OCI-LY3 (cell line): ENCODE measurements at regions not wholly inside any gene's neighbourhood (a gene's known extent, or its start where the extent isn't known, plus 50 kb on each side); places are given as distances from the start of the nearest gene placed in this dataset.

ENCODE experiments used
- H2AFZ ChIP-seq: fragments of 200-600, 300-600 bp; shearing (Covaris generic); 2 replicates; pipeline ENCODE4 v1.6.0; 2014; ENCODE audit warnings: antibody characterized with exemption, low read depth, low read length
- H3K27ac ChIP-seq: fragments of 200-600, 300-600 bp; sonication (generic); 2 replicates; pipeline ENCODE4 v1.5.1; 2014; ENCODE audit warnings: mild to moderate bottlenecking, low read length, moderate library complexity, mixed read lengths
- H3K27me3 ChIP-seq: fragments of 200-600, 300-600 bp; sonication (generic); 2 replicates; pipeline ENCODE4 v1.6.1; 2014; ENCODE audit warnings: low read depth, low read length, mixed read lengths
- H3K36me3 ChIP-seq: fragments of 200-600, 300-600 bp; sonication (generic); replicated peaks from 2 replicates; pipeline ENCODE3; 2014; ENCODE audit warnings: low read depth, low read length, mixed read lengths
- H3K4me1 ChIP-seq: fragments of 300-600, 200-600 bp; sonication (generic); 2 replicates; pipeline ENCODE4 v1.6.1; 2014; ENCODE audit warnings: low read length, mixed read lengths
- H3K4me2 ChIP-seq: fragments of 200-600, 300-600 bp; sonication (generic); 2 replicates; pipeline ENCODE4 v1.6.1; 2014; ENCODE audit warnings: low read length, mixed read lengths
- H3K4me3 ChIP-seq: fragments of 300-600, 200-600 bp; sonication (generic); 2 replicates; pipeline ENCODE4 v1.5.1; 2014; ENCODE audit warnings: antibody characterized with exemption, mild to moderate bottlenecking, low read length, moderate library complexity
- H3K79me2 ChIP-seq: fragments of 300-600, 200-600 bp; shearing (Covaris generic); 2 replicates; pipeline ENCODE4 v1.6.1; 2014; ENCODE audit warnings: mild to moderate bottlenecking, low read length, mixed read lengths
- H3K9ac ChIP-seq: fragments of 300-600, 200-600 bp; shearing (Covaris generic); 2 replicates; pipeline ENCODE4 v1.6.0; 2014; ENCODE audit warnings: mild to moderate bottlenecking, low read length, moderate library complexity
- H3K9me3 ChIP-seq: fragments of 200-600, 300-600 bp; shearing (Covaris generic); 2 replicates; pipeline ENCODE4 v1.6.1; 2014; ENCODE audit warnings: low read length, mixed read lengths; ENCODE audit not compliant: insufficient read depth
- H4K20me1 ChIP-seq: fragments of 200-600, 300-600 bp; sonication (generic); 2 replicates; pipeline ENCODE4 v1.6.1; 2016; ENCODE audit warnings: low read length, mixed read lengths; ENCODE audit not compliant: insufficient read depth
- EZH2phosphoT487 ChIP-seq: fragments of 200-600 bp; shearing (Covaris generic); IDR thresholded peaks from 2 replicates; pipeline ENCODE4 v1.6.1; 2018; ENCODE audit warnings: antibody characterized with exemption, mixed run types, low read depth
- TF ChIP-seq, protein P1 (sequence below): fragments of 200-600, 300-600 bp; sonication (generic); IDR thresholded peaks from 2 replicates; pipeline ENCODE4 v1.5.1; 2014; ENCODE audit warnings: antibody characterized with exemption, low read length, low read depth

DNA sequence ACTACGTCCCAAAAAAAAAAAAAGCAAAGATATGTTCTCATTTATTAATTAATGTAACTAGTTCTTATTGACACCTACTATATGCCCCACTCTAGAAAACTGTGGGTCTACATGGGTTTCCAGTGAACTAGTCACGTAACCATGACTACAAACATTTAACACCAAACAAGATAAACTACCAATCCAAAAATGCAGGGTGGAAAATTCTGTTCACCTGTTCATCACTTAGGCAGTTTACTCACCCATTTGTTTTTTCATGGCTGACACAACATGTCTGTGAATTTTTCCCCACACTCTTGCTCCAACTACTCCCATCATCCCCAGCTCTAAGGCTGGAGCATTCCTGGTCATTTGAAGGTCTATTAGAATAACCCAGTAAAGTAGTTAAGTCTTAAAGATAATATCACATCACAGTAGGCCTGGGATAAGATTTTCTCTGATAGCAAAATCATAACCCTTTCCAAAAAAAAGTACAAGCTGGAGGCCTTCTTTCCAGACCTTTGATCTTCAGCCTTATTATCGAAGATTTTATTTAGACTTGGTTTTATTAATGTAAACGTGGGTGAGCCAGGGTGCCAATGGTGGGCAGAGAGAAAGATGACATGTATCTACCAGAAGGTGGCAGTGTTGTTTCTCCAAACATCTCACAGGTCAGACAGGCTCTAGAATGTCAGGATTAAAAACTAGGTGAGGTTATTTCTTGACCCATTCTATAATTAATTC is 61.6 kb upstream of the DAAM1 start:
- H3K36me3 ChIP-seq: no peaks in the 10 kb centered on the region
- H3K4me3 ChIP-seq: no peak overlapping the region
- H3K27me3 ChIP-seq: peaks cover 14% of the 10 kb centered on the region; the same call in 1 of the 2 replicates
- no peaks in the 10 kb centered on the region for H4K20me1 ChIP-seq
- no peaks in the 10 kb centered on the region for H3K9me3 ChIP-seq
- TF ChIP-seq EZH2phosphoT487: no peak
- TF ChIP-seq, protein P1, sequence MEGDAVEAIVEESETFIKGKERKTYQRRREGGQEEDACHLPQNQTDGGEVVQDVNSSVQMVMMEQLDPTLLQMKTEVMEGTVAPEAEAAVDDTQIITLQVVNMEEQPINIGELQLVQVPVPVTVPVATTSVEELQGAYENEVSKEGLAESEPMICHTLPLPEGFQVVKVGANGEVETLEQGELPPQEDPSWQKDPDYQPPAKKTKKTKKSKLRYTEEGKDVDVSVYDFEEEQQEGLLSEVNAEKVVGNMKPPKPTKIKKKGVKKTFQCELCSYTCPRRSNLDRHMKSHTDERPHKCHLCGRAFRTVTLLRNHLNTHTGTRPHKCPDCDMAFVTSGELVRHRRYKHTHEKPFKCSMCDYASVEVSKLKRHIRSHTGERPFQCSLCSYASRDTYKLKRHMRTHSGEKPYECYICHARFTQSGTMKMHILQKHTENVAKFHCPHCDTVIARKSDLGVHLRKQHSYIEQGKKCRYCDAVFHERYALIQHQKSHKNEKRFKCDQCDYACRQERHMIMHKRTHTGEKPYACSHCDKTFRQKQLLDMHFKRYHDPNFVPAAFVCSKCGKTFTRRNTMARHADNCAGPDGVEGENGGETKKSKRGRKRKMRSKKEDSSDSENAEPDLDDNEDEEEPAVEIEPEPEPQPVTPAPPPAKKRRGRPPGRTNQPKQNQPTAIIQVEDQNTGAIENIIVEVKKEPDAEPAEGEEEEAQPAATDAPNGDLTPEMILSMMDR: peak; percentile 90
- H3K4me1 ChIP-seq: no peaks in the 10 kb centered on the region
- H3K9ac ChIP-seq: no peak overlapping the region
- H3K79me2 ChIP-seq: no peaks in the 10 kb centered on the region
- 0 out of 2 replicates have a peak overlapping the region, but pooled peaks have one; percentile 30 for H2AFZ ChIP-seq
- H3K27ac ChIP-seq: no peak overlapping the region
- H3K4me2 ChIP-seq: peak overlapping the region; percentile 14; the same call in 1 of the 2 replicates

DNA sequence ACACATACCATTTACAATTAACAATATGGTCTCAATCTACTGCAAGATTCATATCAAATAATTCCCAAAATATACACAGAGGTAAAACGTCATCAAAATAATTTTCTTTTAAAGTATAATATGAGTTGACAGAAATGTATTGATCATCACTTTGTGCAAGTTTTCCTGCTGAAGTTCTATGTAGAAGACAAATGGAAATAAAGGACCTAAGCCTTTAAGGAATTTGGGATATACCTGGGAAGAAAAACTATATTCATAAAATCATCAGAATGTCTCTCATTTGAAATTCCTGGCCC is 61.1 kb upstream of the DAAM1 start:
- TF ChIP-seq EZH2phosphoT487: no peak
- TF ChIP-seq, protein P1: no peak
- no peak overlapping the region for H2AFZ ChIP-seq
- no peaks in the 10 kb centered on the region for H3K4me1 ChIP-seq

DNA sequence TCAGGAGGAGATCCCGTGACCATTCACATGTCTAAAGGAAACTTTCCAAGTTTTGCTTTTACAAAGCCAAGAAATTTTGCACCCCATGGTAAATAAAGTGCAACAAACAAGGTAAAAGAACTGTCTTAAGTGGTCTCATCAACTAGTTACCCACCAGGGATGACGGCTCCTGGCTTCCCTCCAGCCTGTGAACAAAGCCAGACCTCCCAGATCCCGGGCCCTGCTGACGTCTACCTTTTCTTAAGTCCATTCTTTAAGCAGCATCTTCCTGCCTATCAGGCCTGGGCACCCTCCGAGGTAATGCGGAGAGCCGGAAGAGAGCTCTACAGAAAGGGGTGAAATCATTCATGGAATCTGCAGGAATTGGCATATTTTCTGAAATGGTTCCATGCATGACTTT is 58.0 kb upstream of the DAAM1 start:
- no peaks in the 10 kb centered on the region for H3K36me3 ChIP-seq
- no peaks in the 10 kb centered on the region for H3K4me1 ChIP-seq
- H3K27me3 ChIP-seq: 0 out of 2 replicates have a peak, but pooled peaks cover 7% of the 10 kb centered on the region

More for the DNA sequence above, 61.1 kb upstream of the DAAM1 start:
- no peaks in the 10 kb centered on the region for H4K20me1 ChIP-seq
- peaks cover 12% of the 10 kb centered on the region; the same call in 1 of the 2 replicates for H3K27me3 ChIP-seq
- no peak overlapping the region for H3K4me3 ChIP-seq
- H3K9me3 ChIP-seq: no peaks in the 10 kb centered on the region
- H3K27ac ChIP-seq: no peak overlapping the region
- H3K36me3 ChIP-seq: no peaks in the 10 kb centered on the region
- H3K4me2 ChIP-seq: no peak overlapping the region
- no peaks in the 10 kb centered on the region for H3K79me2 ChIP-seq
- H3K9ac ChIP-seq: no peak overlapping the region

More for the DNA sequence above, 58.0 kb upstream of the DAAM1 start:
- Histone ChIP-seq H3K27ac (no peak overlapping the region), H3K79me2 (no peaks in the 10 kb centered on the region), H3K9me3 (no peaks in the 10 kb centered on the region), H2AFZ (no peak overlapping the region), H3K4me2 (no peak overlapping the region), H3K4me3 (no peak overlapping the region), H4K20me1 (no peaks in the 10 kb centered on the region), H3K9ac (no peak overlapping the region)
- TF ChIP-seq EZH2phosphoT487: no peak
- TF ChIP-seq, protein P1: no peak
